ENCODE measurements at regions not wholly inside any gene's neighbourhood (a gene's known extent, or its start where the extent isn't known, plus 50 kb on each side); places are given as distances from the start of the nearest gene placed in this dataset.

DNA sequence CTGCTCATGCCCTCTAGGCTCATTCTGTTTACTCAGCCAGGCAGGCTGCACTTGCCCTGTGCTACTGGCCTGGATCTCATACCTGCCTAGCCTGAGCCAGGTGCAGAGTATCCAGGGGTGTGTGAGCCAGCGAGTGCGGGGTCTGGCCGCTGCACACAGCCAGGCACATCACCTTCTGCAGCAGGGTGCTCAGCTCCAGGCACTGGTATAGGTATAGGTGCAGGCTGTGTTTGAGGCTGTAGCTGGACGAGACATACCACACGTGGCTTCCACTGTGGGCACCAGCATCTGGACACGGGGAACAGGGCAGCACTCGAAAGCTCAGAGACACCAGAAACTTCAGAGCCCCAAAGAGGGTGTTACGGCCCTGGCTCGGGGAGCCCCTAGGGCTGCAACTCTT lies 424.2 kb downstream of the RERGL start:
- no peaks in the 10 kb centered on the region for H3K36me3 Mint-ChIP-seq (ENCODE audit: insufficient read depth, unreplicated experiment)
- CTCF ChIA-PET = no interaction called here
- no peaks in the 10 kb centered on the region for H3K4me1 Mint-ChIP-seq (ENCODE audit: low read depth, unreplicated experiment)
- no peaks in the 10 kb centered on the region for H3K27me3 Mint-ChIP-seq (ENCODE audit: unreplicated experiment)
- TF ChIP-seq, protein P1, sequence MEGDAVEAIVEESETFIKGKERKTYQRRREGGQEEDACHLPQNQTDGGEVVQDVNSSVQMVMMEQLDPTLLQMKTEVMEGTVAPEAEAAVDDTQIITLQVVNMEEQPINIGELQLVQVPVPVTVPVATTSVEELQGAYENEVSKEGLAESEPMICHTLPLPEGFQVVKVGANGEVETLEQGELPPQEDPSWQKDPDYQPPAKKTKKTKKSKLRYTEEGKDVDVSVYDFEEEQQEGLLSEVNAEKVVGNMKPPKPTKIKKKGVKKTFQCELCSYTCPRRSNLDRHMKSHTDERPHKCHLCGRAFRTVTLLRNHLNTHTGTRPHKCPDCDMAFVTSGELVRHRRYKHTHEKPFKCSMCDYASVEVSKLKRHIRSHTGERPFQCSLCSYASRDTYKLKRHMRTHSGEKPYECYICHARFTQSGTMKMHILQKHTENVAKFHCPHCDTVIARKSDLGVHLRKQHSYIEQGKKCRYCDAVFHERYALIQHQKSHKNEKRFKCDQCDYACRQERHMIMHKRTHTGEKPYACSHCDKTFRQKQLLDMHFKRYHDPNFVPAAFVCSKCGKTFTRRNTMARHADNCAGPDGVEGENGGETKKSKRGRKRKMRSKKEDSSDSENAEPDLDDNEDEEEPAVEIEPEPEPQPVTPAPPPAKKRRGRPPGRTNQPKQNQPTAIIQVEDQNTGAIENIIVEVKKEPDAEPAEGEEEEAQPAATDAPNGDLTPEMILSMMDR (IDR thresholded peaks at IDR 0.05; ENCODE audit: unreplicated experiment) = no peak
- H3K9me3 Mint-ChIP-seq (ENCODE audit: low read depth, unreplicated experiment) = no peaks in the 10 kb centered on the region
- DNase-seq = no peak
- BruUV-seq (replicated peaks) = no TSS peak
- no peak overlapping the region for H3K4me3 Mint-ChIP-seq (ENCODE audit: low read depth, unreplicated experiment)
- no peak overlapping the region for H3K27ac Mint-ChIP-seq (ENCODE audit: unreplicated experiment)
- intact Hi-C loops (cut with micrococcal nuclease; ENCODE audit: unreplicated experiment) = no loop called here

DNA sequence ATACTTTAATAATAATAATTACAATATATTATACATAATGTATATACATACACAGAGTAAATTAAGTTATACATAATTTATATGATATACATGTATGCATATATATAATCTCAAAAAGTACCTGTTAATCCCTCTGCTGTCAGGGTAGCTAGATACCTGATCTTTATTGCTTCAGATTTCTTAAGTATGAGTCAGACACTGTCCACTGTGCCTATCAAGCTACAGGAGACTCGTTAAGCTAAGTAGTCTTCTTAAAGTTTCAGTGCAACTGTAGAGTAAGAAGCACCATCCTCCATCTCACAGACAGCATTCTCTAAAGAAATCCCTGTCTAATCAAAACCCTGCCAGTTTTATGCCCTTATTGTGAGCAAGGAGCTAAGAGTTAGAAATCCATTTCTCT lies 428.7 kb downstream of the RERGL start:
- CTCF ChIA-PET = no interaction called here
- DNase-seq = no peak
- TF ChIP-seq, protein P1 (IDR thresholded peaks at IDR 0.05; ENCODE audit: unreplicated experiment) = no peak
- no peaks in the 10 kb centered on the region for H3K4me1 Mint-ChIP-seq (ENCODE audit: low read depth, unreplicated experiment)
- H3K36me3 Mint-ChIP-seq (ENCODE audit: insufficient read depth, unreplicated experiment) = no peaks in the 10 kb centered on the region
- H3K27me3 Mint-ChIP-seq (ENCODE audit: unreplicated experiment) = no peaks in the 10 kb centered on the region
- intact Hi-C loops (cut with micrococcal nuclease; ENCODE audit: unreplicated experiment) = no loop called here
- no peaks in the 10 kb centered on the region for H3K9me3 Mint-ChIP-seq (ENCODE audit: low read depth, unreplicated experiment)
- BruUV-seq (replicated peaks) = no TSS peak
- H3K27ac Mint-ChIP-seq (ENCODE audit: unreplicated experiment) = no peak overlapping the region
- no peak overlapping the region for H3K4me3 Mint-ChIP-seq (ENCODE audit: low read depth, unreplicated experiment)

DNA sequence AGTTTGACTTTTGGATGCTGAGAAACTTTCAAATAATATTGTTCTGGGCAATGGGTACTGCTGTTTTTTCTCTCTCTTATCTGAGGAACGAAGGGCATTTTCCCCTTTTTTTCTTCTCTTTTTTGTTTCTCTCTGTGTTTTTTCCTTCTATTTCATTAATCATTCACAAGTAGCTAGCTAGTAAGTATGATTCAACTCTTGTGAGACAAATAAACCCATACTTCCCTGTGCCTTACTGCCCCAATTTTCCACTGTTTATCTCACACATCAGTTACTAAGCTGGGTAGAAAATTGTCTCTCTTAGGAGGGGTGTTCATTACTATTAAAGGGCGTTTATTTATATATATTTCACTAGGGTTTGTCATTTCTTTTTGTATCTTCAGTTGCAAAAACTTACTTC lies 437.6 kb downstream of the RERGL start:
- H3K4me3 Mint-ChIP-seq (ENCODE audit: low read depth, unreplicated experiment) = peak overlapping the region; percentile 18
- H3K36me3 Mint-ChIP-seq (ENCODE audit: insufficient read depth, unreplicated experiment) = no peaks in the 10 kb centered on the region
- H3K9me3 Mint-ChIP-seq (ENCODE audit: low read depth, unreplicated experiment) = no peaks in the 10 kb centered on the region
- BruUV-seq (replicated peaks) = no TSS peak
- H3K4me1 Mint-ChIP-seq (ENCODE audit: low read depth, unreplicated experiment) = peaks cover 23% of the 10 kb centered on the region
- CTCF ChIA-PET = interaction anchor here (0.6 to 1.8 kb wide), 2 partner anchors 11 to 221 kb away, joined by 4 read pairs; no protein-coding TSS in a partner anchor
- H3K27ac Mint-ChIP-seq (ENCODE audit: unreplicated experiment) = peak overlapping the region; percentile 12
- TF ChIP-seq, protein P1 (IDR thresholded peaks at IDR 0.05; ENCODE audit: unreplicated experiment) = no peak
- DNase-seq = no peak
- intact Hi-C loops (cut with micrococcal nuclease; ENCODE audit: unreplicated experiment) = loop anchor here (2.0 kb wide), 1 partner anchor 276 kb away; no protein-coding TSS in a partner anchor
- H3K27me3 Mint-ChIP-seq (ENCODE audit: unreplicated experiment) = no peaks in the 10 kb centered on the region

DNA sequence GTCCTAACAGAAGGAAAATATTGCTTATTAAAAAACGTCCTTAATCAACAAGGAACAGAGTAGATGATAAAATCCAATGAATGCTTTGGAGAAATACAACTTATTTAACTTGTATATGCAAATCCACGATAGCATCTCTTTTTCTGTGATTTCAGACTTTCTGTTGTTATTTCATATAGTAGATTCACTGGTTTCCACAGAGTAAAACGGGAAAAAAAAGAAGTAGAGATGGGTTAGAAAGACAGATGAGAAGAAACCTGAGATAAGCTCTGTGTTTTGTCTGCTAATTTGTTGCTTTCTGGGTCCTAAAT lies 447.7 kb downstream of the RERGL start:
- Mint-ChIP-seq H3K27me3 (ENCODE audit: unreplicated experiment) (no peaks in the 10 kb centered on the region), H3K4me1 (ENCODE audit: low read depth, unreplicated experiment) (no peaks in the 10 kb centered on the region), H3K9me3 (ENCODE audit: low read depth, unreplicated experiment) (no peaks in the 10 kb centered on the region), H3K4me3 (ENCODE audit: low read depth, unreplicated experiment) (peak overlapping the region; percentile 57), H3K36me3 (ENCODE audit: insufficient read depth, unreplicated experiment) (no peaks in the 10 kb centered on the region), H3K27ac (ENCODE audit: unreplicated experiment) (no peak overlapping the region)
- TF ChIP-seq, protein P1 (IDR thresholded peaks at IDR 0.05; ENCODE audit: unreplicated experiment) = no peak
- no TSS peak for BruUV-seq (replicated peaks)
- no peak for DNase-seq
- CTCF ChIA-PET = interaction anchor here (1.3 kb wide), 1 partner anchor 478 kb away, joined by 9 read pairs; no protein-coding TSS in a partner anchor
- intact Hi-C loops (cut with micrococcal nuclease; ENCODE audit: unreplicated experiment) = loop anchor here (5.0 to 10.0 kb wide), 2 partner anchors 353 to 700 kb away; no protein-coding TSS in a partner anchor
